PC-3 (cell line): ENCODE measurements at regions not wholly inside any gene's neighbourhood (a gene's known extent, or its start where the extent isn't known, plus 50 kb on each side); places are given as distances from the start of the nearest gene placed in this dataset.

ENCODE experiments used
- ATAC-seq: fragments of 200-7000 bp; cut with Tn5 transposase; 2 replicates; pipeline ENCODE4 v1.9.1; 2020; ENCODE audit warnings: mild to moderate bottlenecking, moderate library complexity
- BruUV-seq: library from RNA; stranded (reverse); fragments of 400-500 nt; replicated peaks from 2 replicates; lab custom pipeline; 2021; lab: Mats Ljungman, UMichigan
- CTCF ChIA-PET: fragments of 300-600 bp; sonication (Branson Sonifier 250); formaldehyde crosslinking; loops from one replicate; lab custom pipeline; 2022; ENCODE audit warnings: antibody characterized with exemption; lab: Charles Lee
- POLR2A ChIA-PET: fragments of 300-600 bp; sonication (Branson Sonifier 250); formaldehyde crosslinking; loops from one replicate; lab custom pipeline; 2022; ENCODE audit warnings: antibody characterized with exemption; ENCODE audit not compliant: unreplicated experiment; lab: Charles Lee
- DNase-seq: peaks from one replicate; pipeline ENCODE4 v3.0.0-alpha.2; 2015
- H2AFZ ChIP-seq: fragments of 300-600 bp; sonication (generic); 2 replicates; pipeline ENCODE4 v1.6.0; 2016; ENCODE audit warnings: antibody characterized with exemption, low read length
- H3F3A ChIP-seq: fragments of 300-600 bp; sonication (generic); one replicate; pipeline ENCODE4 v1.6.0; 2017; ENCODE audit warnings: antibody characterized with exemption, low read length, control low read depth, mild to moderate bottlenecking; ENCODE audit not compliant: unreplicated experiment
- H3K27ac ChIP-seq: fragments of 300-600 bp; sonication (generic); 2 replicates; pipeline ENCODE4 v1.5.1; 2016; ENCODE audit warnings: mild to moderate bottlenecking, low read length
- H3K27me3 ChIP-seq: fragments of 300-600 bp; sonication (generic); 2 replicates; pipeline ENCODE4 v1.6.1; 2016; ENCODE audit warnings: low read length, mixed read lengths
- H3K36me3 ChIP-seq: fragments of 300-600 bp; sonication (generic); 2 replicates; pipeline ENCODE4 v1.6.1; 2016; ENCODE audit warnings: low read depth, mixed run types, low read length, mixed read lengths
- H3K4me1 ChIP-seq: fragments of 300-600 bp; sonication (generic); 2 replicates; pipeline ENCODE4 v1.5.1; 2016; ENCODE audit warnings: low read length; ENCODE audit not compliant: insufficient read depth
- H3K4me2 ChIP-seq: fragments of 300-600 bp; sonication (generic); 2 replicates; pipeline ENCODE4 v1.6.0; 2016; ENCODE audit warnings: low read length
- H3K4me3 ChIP-seq: fragments of 300-600 bp; sonication (generic); 2 replicates; pipeline ENCODE4 v1.5.1; 2016; ENCODE audit warnings: mild to moderate bottlenecking, low read length, mixed read lengths
- H3K79me2 ChIP-seq: fragments of 300-600 bp; sonication (generic); 2 replicates; pipeline ENCODE4 v1.6.1; 2017; ENCODE audit warnings: low read length, mixed read lengths
- H3K9ac ChIP-seq: fragments of 300-600 bp; sonication (generic); 2 replicates; pipeline ENCODE4 v1.6.0; 2016; ENCODE audit warnings: mild to moderate bottlenecking, low read length
- H3K9me2 ChIP-seq: fragments of 300-600 bp; sonication (generic); replicated peaks from 2 replicates; pipeline ENCODE4 v1.6.1; 2016; ENCODE audit warnings: mixed run types, low read length, mixed read lengths
- H3K9me3 ChIP-seq: fragments of 300-600 bp; sonication (generic); 2 replicates; pipeline ENCODE4 v1.6.1; 2016; ENCODE audit warnings: low read length, mixed read lengths
- H4K20me1 ChIP-seq: fragments of 300-600 bp; sonication (generic); 2 replicates; pipeline ENCODE4 v1.6.1; 2016; ENCODE audit warnings: low read length, mixed read lengths
- EZH2 ChIP-seq: fragments of 300-600 bp; sonication (generic); IDR thresholded peaks from one replicate; pipeline ENCODE4 v1.6.1; 2017; ENCODE audit warnings: antibody characterized with exemption, mild to moderate bottlenecking, low read length; ENCODE audit not compliant: unreplicated experiment
- EZH2phosphoT487 ChIP-seq: fragments of 300-600 bp; sonication (generic); IDR thresholded peaks from 2 replicates; pipeline ENCODE4 v1.6.1; 2018; ENCODE audit warnings: mild to moderate bottlenecking, antibody characterized with exemption, low read length, borderline replicate concordance
- intact Hi-C: fragments of 100-400 bp; cut with micrococcal nuclease; formaldehyde crosslinking; loops from 2 replicates; pipeline ENCODE4 v1.9.0; 2023
- TF ChIP-seq, protein P1 (sequence below): fragments of 300-600 bp; sonication (generic); conservative IDR thresholded peaks from 2 replicates; pipeline ENCODE4 v1.5.1; 2017; ENCODE audit warnings: antibody characterized with exemption, low read depth, mild to moderate bottlenecking, low read length

DNA sequence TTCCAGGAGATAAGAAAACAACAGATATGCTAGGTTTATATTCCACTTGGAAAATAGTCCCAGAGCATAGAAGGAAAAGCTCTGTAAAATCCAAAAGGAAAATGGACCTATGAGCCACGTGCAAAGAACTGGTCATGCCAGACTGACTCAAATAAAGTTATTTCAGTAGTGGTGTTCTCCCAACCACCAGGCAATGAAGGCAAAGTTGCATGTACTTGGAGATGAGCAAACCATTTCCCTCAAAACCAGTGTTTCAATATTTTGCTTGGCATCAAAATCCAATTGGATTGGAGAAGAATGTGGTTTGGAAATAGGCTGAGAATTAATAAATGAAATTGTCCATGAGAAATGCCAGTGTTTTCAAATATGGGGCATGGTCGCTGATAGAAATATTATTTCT, 237.5 kb downstream of the ICOS start:
- no peaks in the 10 kb centered on the region for H3K9me2 ChIP-seq
- no peaks in the 10 kb centered on the region for H3F3A ChIP-seq
- H3K4me1 ChIP-seq: no peaks in the 10 kb centered on the region
- no peaks in the 10 kb centered on the region for H3K9me3 ChIP-seq
- H3K4me2 ChIP-seq: no peak overlapping the region
- DNase-seq (no peak), ATAC-seq (no peak)
- no peaks in the 10 kb centered on the region for H3K36me3 ChIP-seq
- intact Hi-C loops: no loop called here
- peaks cover 56% of the 10 kb centered on the region for H3K27me3 ChIP-seq
- TF ChIP-seq, protein P1, sequence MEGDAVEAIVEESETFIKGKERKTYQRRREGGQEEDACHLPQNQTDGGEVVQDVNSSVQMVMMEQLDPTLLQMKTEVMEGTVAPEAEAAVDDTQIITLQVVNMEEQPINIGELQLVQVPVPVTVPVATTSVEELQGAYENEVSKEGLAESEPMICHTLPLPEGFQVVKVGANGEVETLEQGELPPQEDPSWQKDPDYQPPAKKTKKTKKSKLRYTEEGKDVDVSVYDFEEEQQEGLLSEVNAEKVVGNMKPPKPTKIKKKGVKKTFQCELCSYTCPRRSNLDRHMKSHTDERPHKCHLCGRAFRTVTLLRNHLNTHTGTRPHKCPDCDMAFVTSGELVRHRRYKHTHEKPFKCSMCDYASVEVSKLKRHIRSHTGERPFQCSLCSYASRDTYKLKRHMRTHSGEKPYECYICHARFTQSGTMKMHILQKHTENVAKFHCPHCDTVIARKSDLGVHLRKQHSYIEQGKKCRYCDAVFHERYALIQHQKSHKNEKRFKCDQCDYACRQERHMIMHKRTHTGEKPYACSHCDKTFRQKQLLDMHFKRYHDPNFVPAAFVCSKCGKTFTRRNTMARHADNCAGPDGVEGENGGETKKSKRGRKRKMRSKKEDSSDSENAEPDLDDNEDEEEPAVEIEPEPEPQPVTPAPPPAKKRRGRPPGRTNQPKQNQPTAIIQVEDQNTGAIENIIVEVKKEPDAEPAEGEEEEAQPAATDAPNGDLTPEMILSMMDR: no peak
- TF ChIP-seq EZH2phosphoT487 (no peak), EZH2 (no peak)
- ChIA-PET CTCF (no interaction called here), POLR2A (no interaction called here)
- H3K9ac ChIP-seq: no peak overlapping the region
- no peak overlapping the region for H3K4me3 ChIP-seq
- BruUV-seq: no TSS peak
- H3K27ac ChIP-seq: no peak overlapping the region
- no peak overlapping the region for H2AFZ ChIP-seq
- H4K20me1 ChIP-seq: no peaks in the 10 kb centered on the region
- no peaks in the 10 kb centered on the region for H3K79me2 ChIP-seq

DNA sequence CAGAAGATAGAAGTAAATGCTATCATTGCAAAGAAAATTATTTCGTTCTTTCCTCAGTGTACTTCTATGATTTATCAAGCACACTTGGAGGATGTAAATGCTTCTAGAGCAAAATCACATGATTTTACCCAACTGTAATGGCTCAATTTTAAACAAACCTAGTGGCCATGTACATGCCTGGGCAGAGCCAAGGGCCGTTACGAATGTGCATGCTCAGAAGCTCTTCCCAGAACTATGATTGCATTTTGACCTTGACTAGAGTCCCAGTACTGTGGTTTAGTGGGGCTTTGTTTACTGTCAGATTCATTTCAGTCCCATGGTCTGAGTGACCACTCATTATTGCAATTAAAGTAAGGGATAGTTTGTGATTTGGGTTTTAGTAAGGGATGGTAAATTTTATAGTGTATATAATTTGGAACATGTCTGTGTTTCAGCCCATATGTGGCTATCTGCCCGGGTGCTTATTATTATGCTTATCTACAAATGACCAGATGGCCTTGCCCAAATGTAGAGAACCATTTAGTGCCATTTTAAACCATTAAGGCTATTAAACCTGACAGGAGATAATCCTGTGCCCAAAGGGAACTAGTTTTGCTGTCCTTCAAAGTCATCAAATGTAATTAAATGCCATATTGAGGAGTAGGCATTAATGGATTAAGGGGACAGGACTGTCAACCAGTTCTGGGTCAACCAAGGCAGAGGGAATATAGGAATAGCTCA, 239.1 kb downstream of the ICOS start:
- no peak overlapping the region for H3K4me2 ChIP-seq
- no peak overlapping the region for H3K4me3 ChIP-seq
- no peak overlapping the region for H2AFZ ChIP-seq
- peaks cover 47% of the 10 kb centered on the region for H3K27me3 ChIP-seq
- no peaks in the 10 kb centered on the region for H3F3A ChIP-seq
- intact Hi-C loops: no loop called here
- no peak overlapping the region for H3K27ac ChIP-seq
- DNase-seq (no peak), ATAC-seq (no peak)
- TF ChIP-seq EZH2 (no peak), EZH2phosphoT487 (no peak)
- TF ChIP-seq, protein P1: no peak
- H3K9me3 ChIP-seq: no peaks in the 10 kb centered on the region
- no peaks in the 10 kb centered on the region for H3K4me1 ChIP-seq
- no TSS peak for BruUV-seq
- no peaks in the 10 kb centered on the region for H3K9me2 ChIP-seq
- H3K79me2 ChIP-seq: no peaks in the 10 kb centered on the region
- H3K36me3 ChIP-seq: no peaks in the 10 kb centered on the region
- ChIA-PET CTCF (no interaction called here), POLR2A (no interaction called here)
- no peaks in the 10 kb centered on the region for H4K20me1 ChIP-seq
- H3K9ac ChIP-seq: no peak overlapping the region

DNA sequence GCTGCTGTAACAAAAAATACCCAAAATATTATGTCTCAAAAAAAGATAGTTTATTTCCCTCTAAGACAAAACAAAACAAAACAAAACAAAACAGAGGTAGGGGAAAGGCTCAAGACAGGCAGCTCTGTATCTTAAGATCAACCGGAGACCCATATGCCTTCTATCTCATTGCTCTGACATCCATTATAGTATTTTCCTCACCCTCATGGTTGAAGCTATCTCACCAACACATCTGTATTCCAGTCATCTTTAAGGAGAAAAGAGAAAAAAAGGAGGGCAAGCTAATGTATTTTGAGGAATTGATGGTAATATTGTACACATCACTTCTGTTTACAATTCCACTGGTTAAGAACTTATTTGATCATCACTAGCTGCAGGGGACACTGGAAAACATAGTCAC, 239.7 kb downstream of the ICOS start:
- Histone ChIP-seq H4K20me1 (no peaks in the 10 kb centered on the region), H3K27ac (no peak overlapping the region), H3K4me1 (no peaks in the 10 kb centered on the region), H3K36me3 (no peaks in the 10 kb centered on the region), H3F3A (no peaks in the 10 kb centered on the region), H3K4me3 (no peak overlapping the region), H2AFZ (no peak overlapping the region), H3K4me2 (no peak overlapping the region), H3K9ac (no peak overlapping the region), H3K9me2 (no peaks in the 10 kb centered on the region), H3K27me3 (peaks cover 41% of the 10 kb centered on the region), H3K79me2 (no peaks in the 10 kb centered on the region), H3K9me3 (no peaks in the 10 kb centered on the region)
- POLR2A ChIA-PET: no interaction called here
- intact Hi-C loops: no loop called here
- BruUV-seq: no TSS peak
- ATAC-seq: no peak
- CTCF ChIA-PET: no interaction called here
- TF ChIP-seq EZH2: no peak
- no peak for TF ChIP-seq EZH2phosphoT487
- TF ChIP-seq, protein P1: no peak
- DNase-seq: no peak
